Glomerular endothelial cell (primary cell): ENCODE measurements at regions not wholly inside any gene's neighbourhood (a gene's known extent, or its start where the extent isn't known, plus 50 kb on each side); places are given as distances from the start of the nearest gene placed in this dataset.
"Not testable (repeated sequence)": the region's sequence is repeated elsewhere in the genome, so short reads cannot be mapped to it uniquely, and the experiment has no call there.

Experiments used
- DNase-seq: peaks from one replicate; pipeline ENCODE4 v3.0.0-alpha.2; 2011; ENCODE audit warnings: low read depth, low spot score; ENCODE audit errors: extremely low read depth

DNA sequence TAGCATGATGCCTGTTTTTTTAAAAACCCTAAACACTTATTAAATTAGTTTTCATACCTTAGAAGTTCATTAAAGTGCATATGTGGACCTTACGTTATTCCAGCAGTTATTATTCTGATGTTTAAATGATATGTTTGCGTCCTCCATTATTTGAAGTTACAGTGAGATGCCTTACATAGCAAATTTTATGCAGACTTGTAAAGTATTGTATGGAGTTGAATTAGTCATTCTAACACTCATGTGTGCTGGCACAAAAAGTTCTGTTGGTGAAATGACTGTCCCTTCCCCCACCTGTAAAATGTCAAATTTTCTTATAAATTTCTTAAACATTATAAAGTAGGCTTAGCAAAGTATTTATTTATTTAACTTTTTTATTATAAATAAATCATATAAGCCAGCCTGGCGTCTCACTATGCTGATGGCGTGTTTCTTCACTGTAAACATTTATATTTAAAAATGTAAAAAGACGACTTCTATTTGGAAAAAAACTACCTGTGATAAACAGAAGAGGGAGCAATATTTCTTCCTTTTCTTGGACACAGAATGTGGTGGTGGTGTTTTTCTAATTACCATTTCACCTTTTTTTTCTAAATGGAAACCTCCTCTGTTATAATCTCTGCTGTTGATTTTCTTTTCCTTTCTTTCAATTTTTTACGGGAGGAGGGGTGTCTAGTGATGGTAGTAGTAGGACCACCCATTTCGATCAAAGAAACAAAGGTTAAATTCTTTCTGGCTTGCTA is 155.4 kb downstream of the RFPL4B start:
- no peak for DNase-seq

DNA sequence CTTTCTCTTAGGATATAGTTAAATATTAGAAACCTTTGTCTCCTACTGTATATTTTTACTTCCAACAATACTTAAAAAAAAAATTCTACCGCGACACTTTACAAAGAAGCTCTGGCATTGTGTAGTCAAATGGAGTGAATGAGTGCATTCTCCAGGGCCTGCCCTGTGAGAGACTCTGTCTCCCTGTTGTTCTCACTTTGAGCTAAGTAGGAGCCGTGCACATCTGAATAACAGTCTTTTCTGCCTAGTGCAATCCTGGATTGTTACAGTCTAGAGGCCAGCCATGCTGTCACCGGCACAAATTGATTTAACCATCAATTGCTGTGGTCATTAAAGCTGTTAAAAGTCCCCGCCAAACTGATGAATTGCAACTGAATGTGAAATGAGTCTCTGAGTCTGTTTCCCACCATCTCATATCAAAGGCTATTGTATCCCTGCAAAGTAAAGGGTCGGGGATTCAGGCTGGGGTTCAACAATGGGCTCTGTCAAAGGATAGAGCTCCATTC is 156.0 kb downstream of the RFPL4B start:
- DNase-seq, result no peak

DNA sequence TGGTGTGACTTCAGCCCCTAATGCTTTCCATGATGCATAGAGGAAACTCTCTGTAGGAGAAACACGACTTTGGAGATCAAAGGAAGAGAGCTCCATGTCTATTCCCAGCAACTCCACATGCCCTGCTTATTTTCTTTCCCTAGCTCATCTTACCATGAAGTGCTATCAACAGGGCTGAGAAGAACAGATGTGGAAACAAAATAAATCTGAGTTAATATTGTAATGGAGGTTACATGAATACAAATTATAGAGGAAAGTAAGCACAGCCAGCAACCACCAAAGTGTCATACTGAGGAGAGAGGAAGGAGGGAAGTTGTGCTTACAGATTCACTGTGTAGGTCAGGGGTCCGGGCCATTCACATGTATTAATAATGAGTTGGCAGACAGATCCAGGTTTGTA is 157.5 kb downstream of the RFPL4B start:
- DNase-seq, result no peak

DNA sequence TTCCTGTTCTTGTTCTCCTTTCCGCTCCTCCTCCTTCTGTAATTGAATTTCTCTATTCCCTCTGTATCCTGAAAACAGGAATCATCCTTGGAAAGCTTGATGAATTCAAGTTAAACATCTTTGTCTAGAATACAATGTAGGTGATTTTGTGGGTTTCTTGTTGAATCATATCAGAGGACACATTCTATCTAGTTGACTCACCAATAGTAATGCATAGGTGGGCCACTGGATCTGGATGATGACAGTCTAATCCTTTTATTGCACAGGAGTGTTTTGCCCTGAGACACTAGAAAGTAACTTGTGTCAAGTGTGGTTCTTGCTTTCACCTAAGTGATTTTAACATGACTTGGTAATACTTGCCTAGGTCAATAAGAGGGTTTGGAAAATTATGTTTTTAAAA is 164.3 kb downstream of the RFPL4B start:
- no peak for DNase-seq

DNA sequence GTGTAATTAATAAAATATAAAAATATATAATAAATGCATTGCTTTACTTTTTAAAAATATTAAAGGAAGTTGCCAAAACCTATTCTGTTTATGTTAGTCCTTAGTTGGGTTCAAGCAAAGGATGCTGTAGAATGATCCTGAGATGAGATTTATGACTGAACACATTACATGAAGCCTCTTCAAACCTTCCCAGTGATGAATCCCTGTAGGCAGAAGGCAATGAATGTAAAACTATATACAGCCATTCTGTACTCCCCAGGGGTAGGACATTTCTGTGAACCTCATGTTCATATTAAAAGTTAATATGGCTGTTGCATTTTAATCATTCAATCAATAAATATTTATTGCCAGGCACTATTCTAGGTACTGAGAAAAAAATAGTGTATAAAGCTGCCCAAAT is 166.0 kb downstream of the RFPL4B start:
- no peak for DNase-seq

DNA sequence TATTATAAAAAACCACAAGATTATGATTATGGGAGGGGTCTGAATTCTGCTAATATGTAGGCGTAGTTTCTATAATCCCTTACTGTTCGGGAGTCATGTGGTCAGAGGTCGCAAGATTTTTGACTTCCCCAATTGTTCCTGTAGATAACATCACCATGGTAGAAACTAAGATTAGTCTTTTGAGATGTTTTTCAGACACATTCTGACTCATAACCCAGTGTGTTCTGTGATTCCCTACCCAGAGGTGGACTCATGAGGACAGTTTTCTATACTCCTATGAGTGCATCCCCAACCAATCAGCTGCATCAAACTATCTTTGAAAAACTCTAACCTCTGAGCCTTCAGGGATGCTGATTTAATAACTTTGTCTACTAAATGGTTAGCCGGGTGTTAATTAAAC is 175.5 kb downstream of the RFPL4B start:
- DNase-seq, result no peak

DNA sequence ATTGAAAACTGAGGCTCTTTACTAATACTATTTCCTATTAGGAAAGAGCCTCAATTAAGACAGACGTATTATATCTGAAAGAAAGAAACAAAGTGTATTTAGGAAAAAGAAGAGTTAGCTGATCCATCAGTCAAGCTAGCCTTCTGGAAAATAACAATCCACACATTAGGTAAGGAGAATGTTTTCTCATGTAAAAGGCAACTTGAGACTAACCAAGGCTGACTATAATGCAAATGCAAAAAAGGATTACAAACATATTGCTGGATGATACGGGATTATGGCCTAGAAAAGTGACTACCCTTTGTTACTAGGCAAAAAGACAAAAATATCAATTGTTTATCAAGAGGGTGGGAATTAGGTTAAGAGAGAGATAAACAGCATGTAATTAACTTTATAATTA is 176.9 kb downstream of the RFPL4B start:
- no peak for DNase-seq

DNA sequence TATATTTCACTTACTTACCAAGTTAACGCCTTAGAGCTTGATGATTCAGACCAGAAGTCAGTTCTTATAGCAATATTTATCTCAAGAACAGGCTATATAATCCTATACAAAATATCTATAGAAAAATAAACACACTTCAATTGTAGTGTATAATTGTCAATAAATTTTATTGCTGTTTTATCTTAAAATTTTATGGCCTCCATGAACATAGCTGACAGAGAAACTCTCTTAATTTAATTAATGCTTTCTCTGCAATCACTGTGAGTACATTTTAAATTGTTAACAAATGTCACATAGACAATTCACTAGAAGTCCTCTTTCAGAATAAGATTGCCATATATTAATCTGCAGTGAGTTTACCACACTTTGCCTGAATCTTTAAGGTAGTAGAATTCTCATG is 178.6 kb downstream of the RFPL4B start:
- no peak for DNase-seq

DNA sequence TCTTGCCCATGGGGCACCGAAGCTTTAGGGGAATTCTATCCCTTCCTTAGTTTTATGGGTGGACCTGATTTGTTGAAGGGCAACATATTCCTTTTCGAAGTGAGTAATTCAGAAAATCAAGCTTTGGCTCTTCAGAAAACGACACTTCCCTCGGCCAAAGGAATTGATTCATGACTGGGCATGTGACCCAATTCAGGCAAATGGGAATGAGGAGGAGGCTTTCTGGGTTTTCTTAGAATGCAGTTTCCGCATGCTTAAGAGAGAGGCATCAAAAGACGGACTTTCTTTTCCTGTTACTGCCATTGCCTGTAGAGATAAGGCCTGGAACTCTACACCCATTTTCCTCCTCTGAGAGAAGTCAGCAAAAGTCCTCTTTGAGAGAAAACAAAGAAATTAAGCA is 179.5 kb downstream of the RFPL4B start:
- no peak for DNase-seq

DNA sequence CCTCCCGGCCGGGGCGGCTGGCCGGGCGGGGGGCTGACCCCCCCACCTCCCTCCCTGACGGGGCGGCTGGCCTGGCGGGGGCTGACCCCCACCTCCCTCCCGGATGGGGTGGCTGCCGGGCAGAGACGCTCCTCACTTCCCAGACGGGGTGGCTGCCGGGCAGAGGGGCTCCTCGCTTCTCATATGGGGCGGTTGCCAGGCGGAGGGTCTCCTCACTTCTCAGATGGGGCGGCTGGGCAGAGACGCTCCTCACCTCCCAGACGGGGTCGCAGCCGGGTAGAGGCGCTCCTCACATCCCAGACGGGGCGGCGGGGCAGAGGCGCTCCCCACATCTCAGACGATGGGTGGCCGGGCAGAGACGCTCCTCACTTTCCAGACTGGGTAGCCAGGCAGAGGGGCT is 181.2 kb downstream of the RFPL4B start:
- DNase-seq, result not testable (repeated sequence)

DNA sequence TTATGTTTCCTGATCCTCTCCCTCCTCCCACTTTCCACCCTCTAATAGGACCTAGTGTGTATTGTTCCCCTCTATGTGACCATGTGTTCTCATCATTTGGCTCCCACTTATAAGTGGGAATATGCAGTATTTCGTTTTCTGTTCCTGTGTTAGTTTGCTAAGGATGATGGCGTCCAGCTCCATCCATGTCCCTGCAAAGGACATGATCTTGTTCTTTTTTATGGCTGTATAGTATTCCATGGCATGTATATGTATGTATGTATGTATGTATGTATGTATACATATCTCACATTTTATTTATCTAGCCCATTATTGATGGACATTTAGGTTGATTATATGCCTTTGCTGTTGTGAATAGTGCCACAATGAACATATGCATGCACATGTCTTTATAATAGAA is 188.7 kb downstream of the RFPL4B start:
- DNase-seq, result no peak

DNA sequence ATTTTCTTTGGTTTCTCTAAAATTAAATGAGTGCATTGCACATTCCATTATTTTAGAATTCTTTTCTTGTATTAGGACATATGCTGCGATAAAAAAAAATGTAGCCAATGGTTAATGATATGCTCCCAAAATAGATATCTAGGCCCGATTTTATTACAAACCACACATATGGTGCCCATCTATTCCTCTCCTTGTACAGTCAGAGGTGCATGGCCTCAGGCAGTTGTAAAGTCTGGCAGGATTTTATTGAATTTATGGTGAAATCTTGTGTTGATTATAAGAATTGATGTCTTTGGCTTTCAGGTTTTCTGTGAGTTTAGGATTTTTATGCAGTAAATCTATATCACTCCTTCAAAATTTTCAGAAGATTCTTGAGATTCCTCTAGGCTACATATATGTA is 192.2 kb downstream of the RFPL4B start:
- DNase-seq, result no peak

DNA sequence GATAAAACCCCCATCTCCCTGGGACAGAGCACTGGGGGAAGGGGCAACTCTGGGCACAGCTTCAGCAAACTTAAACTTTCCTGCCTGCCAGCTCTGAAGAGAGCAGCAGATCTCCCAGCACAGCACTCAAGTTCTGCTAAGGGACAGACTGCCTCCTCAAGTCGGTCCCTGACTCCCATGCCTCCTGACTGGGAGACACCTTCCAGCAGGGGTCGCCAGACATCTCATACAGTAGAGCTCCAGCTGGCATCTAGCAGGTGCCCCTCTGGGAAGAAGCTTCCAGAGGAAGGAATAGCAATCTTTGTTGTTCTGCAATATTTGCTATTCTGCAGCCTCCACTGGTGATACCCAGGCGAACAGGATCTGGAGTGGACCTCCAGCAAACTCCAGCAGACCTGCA is 194.7 kb downstream of the RFPL4B start:
- DNase-seq, result not testable (repeated sequence)

DNA sequence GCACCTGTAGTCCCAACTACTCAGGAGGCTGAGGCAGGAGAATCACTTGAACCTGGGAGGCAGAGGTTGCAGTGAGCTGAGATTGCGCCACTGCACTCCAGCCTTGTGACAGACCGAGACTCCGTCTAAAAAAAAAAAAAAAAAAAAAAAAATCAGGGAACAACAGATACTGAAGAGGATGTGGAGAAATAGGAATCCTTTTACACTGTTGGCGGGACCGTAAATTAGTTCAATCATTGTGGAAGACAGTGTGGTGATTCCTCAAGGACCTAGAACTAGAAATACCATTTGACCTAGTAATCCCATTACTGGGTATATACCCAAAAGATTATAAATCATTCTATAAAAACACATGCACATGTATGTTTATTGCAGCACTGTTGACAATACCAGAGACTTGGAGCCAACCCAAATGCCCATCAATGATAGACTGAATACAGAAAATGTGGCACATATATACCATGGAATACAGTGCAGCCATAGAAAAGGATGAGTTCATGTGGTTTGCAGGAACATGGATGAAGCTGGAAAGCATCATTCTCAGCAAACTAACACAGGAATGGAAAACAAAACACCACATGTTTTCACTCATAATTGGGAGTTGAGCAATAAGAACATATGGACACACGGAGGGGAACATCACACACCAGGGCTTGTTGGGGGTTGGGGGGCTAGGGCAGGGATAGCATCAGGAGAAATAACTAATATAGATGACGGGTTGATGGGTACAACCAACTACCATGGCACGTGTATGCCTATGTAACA is 200.4 kb downstream of the RFPL4B start:
- not testable (repeated sequence) for DNase-seq

DNA sequence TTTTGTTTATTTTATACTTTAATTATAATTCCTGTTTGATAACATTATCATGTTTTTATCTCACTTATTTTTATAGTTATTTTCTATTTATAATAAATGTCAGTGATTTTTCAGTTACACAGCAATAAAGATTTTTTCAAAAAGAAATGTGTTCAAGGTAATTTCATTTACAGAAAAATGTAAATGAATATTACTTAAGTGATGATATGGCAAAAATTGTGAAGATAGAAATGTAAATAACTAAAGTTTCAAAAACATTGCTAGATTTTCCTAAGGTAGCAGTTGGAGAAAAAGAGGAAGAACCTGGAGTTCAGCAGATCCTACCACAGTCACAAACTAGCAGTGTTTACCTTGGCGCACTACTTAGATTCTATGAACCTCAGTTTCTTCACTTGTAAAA is 202.6 kb downstream of the RFPL4B start:
- no peak for DNase-seq

DNA sequence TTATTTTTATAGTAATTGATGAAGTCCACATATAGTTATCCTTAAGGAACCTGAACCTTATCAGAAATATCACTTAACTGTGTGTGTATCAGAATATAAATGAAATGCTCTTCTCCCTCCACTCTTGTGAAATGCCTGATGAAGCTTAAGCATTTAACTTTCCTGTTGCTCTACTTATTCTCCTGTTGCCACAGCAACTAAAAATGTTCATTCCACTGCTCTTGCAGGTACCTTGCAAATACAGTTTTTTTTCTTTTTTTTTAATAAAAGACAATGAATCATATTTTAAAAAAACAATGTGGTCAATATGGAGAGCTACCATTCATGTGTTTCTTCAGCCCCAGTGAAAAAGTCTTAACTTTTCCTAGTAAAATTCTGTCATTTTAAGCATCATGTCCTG is 210.3 kb downstream of the RFPL4B start:
- DNase-seq, result no peak

DNA sequence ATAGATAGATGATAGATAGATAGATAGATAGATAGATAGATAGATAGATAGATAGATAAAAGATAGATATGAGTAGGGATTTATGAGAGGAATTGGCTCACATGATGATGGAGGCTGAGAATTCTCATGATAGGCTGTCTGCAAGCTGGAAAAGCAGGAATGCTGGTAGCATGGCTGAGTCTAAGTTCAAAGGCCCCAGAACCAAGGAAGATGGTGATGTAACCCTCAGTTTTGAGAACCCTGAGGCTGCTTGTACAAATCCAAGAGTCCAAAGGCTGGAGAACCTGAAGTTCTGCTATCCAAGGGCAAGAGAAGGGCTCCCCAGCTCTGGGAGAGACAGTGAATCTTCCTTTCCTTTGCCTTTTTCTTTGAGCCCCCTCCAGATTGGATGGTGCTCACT is 210.8 kb downstream of the RFPL4B start:
- DNase-seq, result no peak

DNA sequence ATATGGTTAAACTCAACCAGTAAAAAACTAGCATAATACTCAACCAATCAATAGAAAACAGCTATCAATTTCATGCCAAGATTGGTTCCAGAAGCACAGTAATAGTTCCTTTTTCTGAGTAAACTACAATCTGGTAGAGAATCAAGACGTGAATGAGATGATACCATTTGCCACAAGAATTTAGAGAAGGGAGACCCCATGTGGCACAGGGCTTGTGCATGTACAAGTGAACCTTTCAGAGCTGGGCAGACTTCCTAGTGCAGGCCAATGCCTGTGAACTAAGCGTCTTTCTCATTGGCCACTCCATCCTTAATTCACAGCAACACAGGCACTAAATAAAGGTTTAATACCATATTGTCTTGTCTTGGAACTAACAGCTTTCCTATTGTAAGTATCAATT is 213.5 kb downstream of the RFPL4B start:
- no peak for DNase-seq

DNA sequence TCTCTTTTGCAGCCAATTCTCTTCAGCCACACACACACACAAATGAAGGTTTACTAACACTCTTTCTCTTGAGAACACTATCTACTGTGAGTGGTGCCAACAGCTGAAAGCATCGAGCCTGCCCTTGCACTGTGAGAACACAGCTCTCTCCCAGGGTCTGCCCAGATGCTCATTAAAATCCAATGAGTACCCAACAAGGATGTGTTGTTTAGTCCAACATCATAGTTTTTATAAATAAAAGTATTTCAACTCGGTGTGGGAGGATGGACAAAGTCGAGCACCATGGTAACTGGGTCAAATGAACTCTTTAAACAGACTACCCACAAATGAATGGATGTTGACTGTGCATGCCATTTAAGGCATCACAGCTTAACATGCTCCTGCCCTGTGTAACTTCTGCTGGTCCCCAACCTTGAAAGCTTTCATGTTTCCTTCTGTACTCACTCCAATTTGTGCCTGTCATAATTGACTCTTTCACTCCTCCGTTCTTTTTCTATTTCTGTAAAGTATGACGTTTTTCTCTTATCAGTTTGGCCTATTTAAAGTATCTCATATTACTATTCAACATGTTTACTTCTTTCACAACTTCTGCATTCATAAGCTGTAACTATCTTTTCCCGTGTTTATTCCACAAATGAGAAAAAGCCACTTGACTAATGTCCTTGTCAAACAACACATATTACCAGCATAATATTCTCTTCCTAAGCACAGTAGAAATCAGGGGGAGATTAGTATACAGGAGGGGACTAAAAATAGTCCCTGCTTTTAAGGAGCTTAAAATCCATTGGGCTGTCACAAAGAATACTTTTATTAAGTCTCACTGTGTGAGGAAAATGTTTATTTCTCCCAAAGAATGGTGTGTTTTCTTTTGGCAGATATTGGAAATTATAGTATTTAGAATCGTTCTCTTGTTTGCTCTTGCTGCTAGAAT is 215.4 kb downstream of the RFPL4B start:
- no peak for DNase-seq

DNA sequence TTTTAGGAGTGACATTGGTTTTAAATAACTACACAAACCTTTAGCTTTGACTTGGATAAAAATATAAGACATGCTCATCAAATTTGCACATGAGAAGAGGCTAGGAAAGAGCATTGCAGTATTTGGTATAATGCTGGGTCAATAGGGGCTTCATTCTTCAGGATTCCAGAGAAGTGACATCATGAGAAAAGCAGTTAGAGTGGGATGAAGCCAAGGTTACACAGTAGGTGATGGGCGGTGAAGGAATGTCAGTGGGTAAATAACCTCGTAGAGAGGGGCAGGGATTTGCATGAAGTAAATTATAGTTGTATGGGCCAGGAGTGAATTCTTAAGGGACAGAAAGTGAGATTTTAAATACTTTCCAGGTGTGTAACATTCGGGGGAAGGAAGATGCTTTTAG is 216.2 kb downstream of the RFPL4B start:
- no peak for DNase-seq

DNA sequence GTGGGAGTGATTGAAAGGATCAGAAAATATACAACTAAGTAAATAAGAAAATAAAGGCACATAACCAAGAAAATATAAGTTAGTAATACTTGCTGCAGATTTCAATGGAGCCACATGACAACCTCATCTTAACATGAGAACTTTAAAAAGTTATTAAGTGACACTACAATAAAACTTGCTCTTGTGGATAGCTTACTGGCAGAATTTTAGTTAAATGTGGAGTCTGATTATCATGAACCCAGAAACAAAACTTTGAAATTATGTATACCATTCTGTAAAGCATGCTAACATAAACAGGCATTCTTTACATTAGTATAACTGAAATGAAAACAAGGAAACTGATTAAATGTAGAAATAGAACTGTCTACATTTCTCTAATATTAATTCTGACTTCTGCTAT is 220.9 kb downstream of the RFPL4B start:
- DNase-seq, result no peak
